Endodermal cell (in vitro differentiated cells): ENCODE measurements at regions not wholly inside any gene's neighbourhood (a gene's known extent, or its start where the extent isn't known, plus 50 kb on each side); places are given as distances from the start of the nearest gene placed in this dataset.

Source experiments
- DNase-seq: peaks from one replicate; pipeline ENCODE4 v3.0.0-alpha.2; 2017
- H3K27ac ChIP-seq: 2 replicates; pipeline ENCODE4 v1.5.1; 2013; ENCODE audit warnings: mild to moderate bottlenecking, low read depth, low read length, moderate library complexity
- H3K27me3 ChIP-seq: 2 replicates; pipeline ENCODE4 v1.6.1; 2013; ENCODE audit warnings: mild to moderate bottlenecking, low read length, moderate library complexity; ENCODE audit not compliant: insufficient read depth, control insufficient read depth, poor library complexity, severe bottlenecking
- H3K36me3 ChIP-seq: 2 replicates; pipeline ENCODE4 v1.7.0; 2013; ENCODE audit warnings: mild to moderate bottlenecking, low read length, moderate library complexity; ENCODE audit not compliant: control insufficient read depth, insufficient read depth
- H3K4me1 ChIP-seq: one replicate; pipeline ENCODE4 v1.7.0; 2013; ENCODE audit warnings: low read length; ENCODE audit not compliant: control insufficient read depth, insufficient read depth
- H3K4me3 ChIP-seq: 2 replicates; pipeline ENCODE4 v1.5.1; 2013; ENCODE audit warnings: mild to moderate bottlenecking, low read length, moderate library complexity
- H3K9ac ChIP-seq: 2 replicates; pipeline ENCODE4 v1.6.1; 2013; ENCODE audit warnings: mild to moderate bottlenecking, low read length, moderate library complexity; ENCODE audit not compliant: poor library complexity, severe bottlenecking; ENCODE audit errors: extremely low read depth
- H3K9me3 ChIP-seq: 2 replicates; pipeline ENCODE4 v1.6.1; 2013; ENCODE audit warnings: mild to moderate bottlenecking, low read length, moderate library complexity; ENCODE audit not compliant: control insufficient read depth
- H3K27ac Mint-ChIP-seq: 2 replicates; pipeline ENCODE4 v1.8.0; 2020; ENCODE audit warnings: mixed read lengths
- H3K27me3 Mint-ChIP-seq: 2 replicates; pipeline ENCODE4 v1.8.0; 2021; ENCODE audit warnings: mild to moderate bottlenecking, mixed read lengths; ENCODE audit not compliant: insufficient read depth
- H3K36me3 Mint-ChIP-seq: 2 replicates; pipeline ENCODE4 v1.8.0; 2020; ENCODE audit warnings: low read depth, mixed read lengths
- H3K4me1 Mint-ChIP-seq: 2 replicates; pipeline ENCODE4 v1.8.0; 2020; ENCODE audit warnings: mixed read lengths
- H3K4me3 Mint-ChIP-seq: 2 replicates; pipeline ENCODE4 v1.8.0; 2020; ENCODE audit warnings: mild to moderate bottlenecking, moderate library complexity, mixed read lengths
- H3K9me3 Mint-ChIP-seq: 2 replicates; pipeline ENCODE4 v1.8.0; 2020; ENCODE audit warnings: mild to moderate bottlenecking, mixed read lengths
- WGBS, 2 experiments: methylation state at CpG; one replicate each; pipeline versions ENCODE4 v1.1.5 to v1.1.7; 2013; ENCODE audit warnings: missing lambda C conversion rate in 2 of 2, mixed read lengths in 1 of 2; ENCODE audit not compliant: insufficient coverage in 1 of 2, insufficient read length in 1 of 2; 5-methylcytosine and 5-hydroxymethylcytosine counted together
- TF ChIP-seq, protein P1 (sequence below): fragments of 200-600 bp; sonication (generic); conservative IDR thresholded peaks from 2 replicates; pipeline ENCODE4 v1.5.0; 2021; ENCODE audit warnings: antibody characterized with exemption, mild to moderate bottlenecking

- no peaks in the 10 kb centered on the region for H3K36me3 Mint-ChIP-seq
- TF ChIP-seq, protein P1, sequence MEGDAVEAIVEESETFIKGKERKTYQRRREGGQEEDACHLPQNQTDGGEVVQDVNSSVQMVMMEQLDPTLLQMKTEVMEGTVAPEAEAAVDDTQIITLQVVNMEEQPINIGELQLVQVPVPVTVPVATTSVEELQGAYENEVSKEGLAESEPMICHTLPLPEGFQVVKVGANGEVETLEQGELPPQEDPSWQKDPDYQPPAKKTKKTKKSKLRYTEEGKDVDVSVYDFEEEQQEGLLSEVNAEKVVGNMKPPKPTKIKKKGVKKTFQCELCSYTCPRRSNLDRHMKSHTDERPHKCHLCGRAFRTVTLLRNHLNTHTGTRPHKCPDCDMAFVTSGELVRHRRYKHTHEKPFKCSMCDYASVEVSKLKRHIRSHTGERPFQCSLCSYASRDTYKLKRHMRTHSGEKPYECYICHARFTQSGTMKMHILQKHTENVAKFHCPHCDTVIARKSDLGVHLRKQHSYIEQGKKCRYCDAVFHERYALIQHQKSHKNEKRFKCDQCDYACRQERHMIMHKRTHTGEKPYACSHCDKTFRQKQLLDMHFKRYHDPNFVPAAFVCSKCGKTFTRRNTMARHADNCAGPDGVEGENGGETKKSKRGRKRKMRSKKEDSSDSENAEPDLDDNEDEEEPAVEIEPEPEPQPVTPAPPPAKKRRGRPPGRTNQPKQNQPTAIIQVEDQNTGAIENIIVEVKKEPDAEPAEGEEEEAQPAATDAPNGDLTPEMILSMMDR = no peak
- peaks cover 4% of the 10 kb centered on the region for H3K4me1 Mint-ChIP-seq
- H3K27ac Mint-ChIP-seq = no peak overlapping the region
- Histone ChIP-seq H3K27ac (no peak overlapping the region), H3K9me3 (no peaks in the 10 kb centered on the region), H3K36me3 (no peaks in the 10 kb centered on the region), H3K4me1 (no peaks in the 10 kb centered on the region), H3K27me3 (no peaks in the 10 kb centered on the region), H3K9ac (no peak overlapping the region), H3K4me3 (no peak overlapping the region)
- 86 to 100% methylated on average over 1 to 2 of the region's 2 CpGs for WGBS, 2 experiments
- no peak for DNase-seq
- H3K27me3 Mint-ChIP-seq = no peaks in the 10 kb centered on the region
- H3K9me3 Mint-ChIP-seq = peaks cover 2% of the 10 kb centered on the region
- H3K4me3 Mint-ChIP-seq = no peak overlapping the region
Observed at GRCh38 chr14:82501554-82501953, 967.9 kb upstream of the SEL1L start.

DNA sequence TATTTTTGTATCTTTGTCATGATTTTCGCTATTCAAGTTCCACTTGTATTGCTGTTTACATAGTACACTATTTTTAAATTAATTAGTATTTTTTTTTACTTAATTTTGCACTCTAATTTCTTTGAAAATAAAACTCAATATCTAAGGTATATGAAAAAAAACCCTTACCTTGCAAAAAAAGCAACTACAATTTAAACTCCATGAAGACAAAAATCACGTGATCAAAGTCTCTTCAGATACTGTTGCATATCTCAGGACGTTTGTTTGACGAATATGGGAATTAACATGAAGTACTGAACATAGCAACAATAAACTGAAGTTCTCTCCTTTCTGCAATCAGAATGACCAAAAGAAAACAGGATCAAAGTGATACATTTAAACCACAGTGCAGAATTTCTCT, 968.4 kb upstream of the SEL1L start:
- no peak for DNase-seq
- H3K4me1 ChIP-seq = no peaks in the 10 kb centered on the region
- WGBS, 2 experiments = 90 to 97% methylated on average over 3 to 4 of the region's 4 CpGs
- peaks cover 4% of the 10 kb centered on the region for H3K4me1 Mint-ChIP-seq
- H3K9me3 Mint-ChIP-seq = peaks cover 6% of the 10 kb centered on the region
- no peak overlapping the region for H3K27ac Mint-ChIP-seq
- H3K9ac ChIP-seq = no peak overlapping the region
- no peaks in the 10 kb centered on the region for H3K27me3 Mint-ChIP-seq
- no peak overlapping the region for H3K4me3 Mint-ChIP-seq
- TF ChIP-seq, protein P1 = no peak
- H3K36me3 ChIP-seq = no peaks in the 10 kb centered on the region
- no peaks in the 10 kb centered on the region for H3K27me3 ChIP-seq
- H3K27ac ChIP-seq = no peak overlapping the region
- H3K36me3 Mint-ChIP-seq = no peaks in the 10 kb centered on the region
- H3K9me3 ChIP-seq = no peaks in the 10 kb centered on the region
- no peak overlapping the region for H3K4me3 ChIP-seq

DNA sequence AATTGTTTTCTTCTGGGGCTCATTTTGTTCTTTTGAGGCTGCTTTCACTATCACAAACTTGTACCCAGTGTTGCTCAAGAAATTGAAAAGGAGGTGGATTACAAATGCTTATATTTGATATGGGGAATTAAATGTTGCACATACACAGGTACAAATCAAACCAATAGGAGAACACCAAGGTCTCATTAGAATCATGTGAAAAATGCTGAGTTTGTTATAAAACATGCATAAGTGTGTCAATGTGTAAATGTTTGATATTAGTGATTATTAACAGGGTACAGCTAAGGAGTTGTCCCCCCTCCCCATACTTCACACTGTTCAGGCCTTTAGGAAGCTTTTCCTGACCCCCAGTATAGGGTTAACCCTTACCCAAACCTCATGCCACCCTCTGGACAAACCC, 971.2 kb upstream of the SEL1L start:
- H3K9ac ChIP-seq = no peak overlapping the region
- no peak for DNase-seq
- no peak overlapping the region for H3K4me3 Mint-ChIP-seq
- peaks cover 20% of the 10 kb centered on the region for H3K9me3 Mint-ChIP-seq
- peaks cover 3% of the 10 kb centered on the region for H3K36me3 Mint-ChIP-seq
- no peak overlapping the region for H3K4me3 ChIP-seq
- no peaks in the 10 kb centered on the region for H3K27me3 Mint-ChIP-seq
- no peaks in the 10 kb centered on the region for H3K27me3 ChIP-seq
- no peaks in the 10 kb centered on the region for H3K9me3 ChIP-seq
- H3K4me1 Mint-ChIP-seq = peaks cover 4% of the 10 kb centered on the region
- TF ChIP-seq, protein P1 = no peak
- H3K36me3 ChIP-seq = no peaks in the 10 kb centered on the region
- no peaks in the 10 kb centered on the region for H3K4me1 ChIP-seq
- no peak overlapping the region for H3K27ac ChIP-seq
- H3K27ac Mint-ChIP-seq = no peak overlapping the region
